ENCODE measurements at regions not wholly inside any gene's neighbourhood (a gene's known extent, or its start where the extent isn't known, plus 50 kb on each side); places are given as distances from the start of the nearest gene placed in this dataset.
A peak's percentile ranks its signal among the peaks of the same experiment; 100 is the strongest.

DNA sequence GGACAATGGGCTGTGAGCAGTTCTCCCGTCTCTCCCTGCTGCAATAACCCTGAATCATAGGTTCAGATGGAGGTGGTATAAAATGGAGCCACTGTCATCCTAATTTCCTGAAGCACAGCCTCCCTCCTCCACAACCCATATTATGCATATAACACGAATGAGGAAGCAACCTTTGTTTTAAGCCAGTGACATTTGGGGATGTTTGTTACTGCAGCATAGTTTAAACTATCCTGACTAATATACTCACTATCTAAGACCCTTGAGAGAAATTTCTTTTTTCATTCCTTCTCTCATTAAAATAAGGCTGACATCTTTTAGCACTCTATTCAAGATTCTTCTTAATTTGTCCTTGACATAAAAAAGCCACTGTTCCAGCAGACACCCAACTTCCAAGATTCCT lies 413.4 kb downstream of the SOX9 start:
- DNase-seq = no peak

DNA sequence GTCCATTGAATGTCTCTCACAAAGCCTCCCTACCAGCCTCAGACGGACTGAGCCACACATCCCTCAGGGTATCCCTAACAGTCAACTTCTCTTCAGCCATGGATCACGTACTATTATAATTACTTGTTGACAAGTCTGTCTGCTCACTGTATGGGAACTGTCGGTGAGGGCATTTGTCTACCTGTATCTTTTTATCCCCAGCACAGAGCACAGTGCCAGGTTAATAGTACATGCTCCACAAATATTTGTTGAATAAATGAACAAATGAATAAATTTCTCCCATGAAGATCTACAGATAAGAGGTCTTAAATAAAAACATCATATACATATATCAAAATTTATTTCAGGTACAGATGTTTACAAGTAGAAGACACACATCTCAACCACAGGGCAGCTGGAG lies 414.0 kb downstream of the SOX9 start:
- DNase-seq = no peak

GRCh38 chr17:72535346-72535745 lies 414.5 kb downstream of the SOX9 start:
- DNase-seq = no peak

DNA sequence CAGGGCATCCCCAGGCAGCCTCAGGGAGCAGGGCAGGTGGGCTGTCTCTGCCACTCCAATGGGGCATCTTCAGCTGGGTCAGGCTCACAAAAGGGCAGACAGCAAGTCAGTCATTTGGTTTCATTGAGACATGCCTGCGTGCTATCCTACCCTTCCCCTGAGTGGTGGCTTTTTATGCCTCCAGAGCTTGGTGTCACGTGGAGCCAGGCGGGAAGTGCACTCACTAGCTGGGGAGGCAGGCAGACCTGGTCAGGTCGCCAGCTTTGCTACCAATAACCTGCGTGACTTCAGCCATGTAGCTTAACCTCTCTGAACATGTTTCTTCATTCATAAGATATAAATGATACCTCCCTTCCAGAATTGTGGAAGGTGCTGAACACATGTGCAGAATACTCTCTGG lies 415.0 kb downstream of the SOX9 start:
- no peak for DNase-seq

GRCh38 chr17:72536788-72537187 lies 416.0 kb downstream of the SOX9 start:
- no peak for DNase-seq

DNA sequence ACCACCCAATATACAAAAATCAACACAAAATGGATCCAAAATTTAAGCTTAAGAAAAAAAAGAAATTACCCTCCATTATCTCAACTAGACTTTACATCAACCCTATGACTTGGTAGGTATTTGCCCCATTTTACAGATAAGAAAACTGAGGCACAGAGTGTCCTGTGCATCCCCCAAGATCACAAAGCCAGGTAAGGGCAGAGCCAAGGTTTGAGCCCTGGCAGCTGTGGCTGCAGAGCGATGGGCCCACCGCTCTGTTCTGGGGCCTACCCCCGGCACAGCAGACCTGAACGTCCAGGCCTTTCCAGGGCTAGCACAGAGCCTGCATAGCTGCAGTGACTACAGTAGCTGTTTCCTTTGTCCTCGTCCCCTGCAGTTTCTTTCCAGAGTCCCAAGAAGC lies 417.6 kb downstream of the SOX9 start:
- DNase-seq = no peak

DNA sequence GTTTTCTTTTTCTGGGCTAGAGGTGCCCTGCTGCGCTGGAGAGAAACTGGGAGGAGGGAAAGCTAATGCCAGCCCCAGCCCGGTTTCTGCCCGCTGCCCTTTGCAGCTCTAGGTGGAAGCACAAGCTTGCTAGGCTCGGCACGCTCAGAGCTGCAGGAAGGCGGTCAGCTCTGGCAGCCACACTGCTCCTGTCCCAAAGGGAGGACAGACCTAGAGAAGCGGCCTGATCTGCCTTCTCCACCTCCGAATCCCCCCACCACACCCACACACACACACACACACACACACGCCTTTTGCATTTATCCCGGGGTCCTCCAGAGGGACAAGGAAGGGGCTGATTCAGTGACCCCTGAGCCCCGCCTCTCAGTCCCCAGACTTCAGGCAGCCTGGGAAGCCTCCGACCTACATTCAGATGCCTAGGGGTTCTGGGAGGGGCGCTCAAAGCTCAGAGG lies 418.1 kb downstream of the SOX9 start:
- no peak for DNase-seq

DNA sequence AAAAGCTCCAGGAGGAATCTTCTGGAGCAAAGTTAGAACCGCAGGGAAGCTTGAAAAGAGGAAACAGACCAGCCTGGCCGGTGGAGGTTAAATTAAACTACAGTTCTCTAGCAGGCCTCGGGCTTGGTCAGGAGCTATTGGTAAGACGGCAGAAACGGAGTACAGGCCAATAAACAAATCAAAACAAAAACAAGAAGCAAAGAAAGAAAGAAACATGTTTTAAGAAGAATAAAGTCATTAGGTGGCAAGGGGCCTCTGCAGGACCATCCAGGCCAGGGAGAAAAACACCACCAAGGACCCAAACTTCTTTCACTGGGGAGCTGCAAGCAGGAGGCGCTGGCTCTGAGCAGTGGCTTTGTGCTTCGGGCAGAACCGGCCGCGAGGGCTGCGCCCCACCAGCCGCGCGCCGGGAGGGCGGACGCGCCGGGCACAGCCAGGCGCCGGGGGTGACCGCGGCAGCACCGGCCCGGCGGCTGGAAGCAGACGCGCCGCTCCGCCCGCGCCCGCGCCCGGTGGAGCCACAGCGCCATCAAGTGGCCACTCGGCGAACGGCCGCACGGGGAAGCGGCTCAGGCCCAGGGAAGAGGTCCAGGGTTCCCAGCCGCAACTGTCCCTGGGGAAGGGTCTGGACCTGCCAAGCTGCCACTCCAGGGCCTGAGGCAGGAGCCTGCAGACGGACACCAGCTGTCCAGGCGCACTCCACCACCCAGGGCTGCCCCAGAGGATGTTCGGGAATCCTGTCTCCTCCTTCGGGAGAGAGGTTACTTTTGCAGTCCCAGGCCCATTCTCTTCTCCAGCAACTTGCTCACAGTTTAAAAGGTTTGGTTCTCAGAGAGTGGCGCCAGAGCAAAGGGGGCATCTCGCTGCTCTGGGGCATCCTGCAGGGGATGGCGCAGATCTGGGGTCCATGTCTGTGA lies 419.4 kb downstream of the SOX9 start:
- peak; percentile 34 for DNase-seq

DNA sequence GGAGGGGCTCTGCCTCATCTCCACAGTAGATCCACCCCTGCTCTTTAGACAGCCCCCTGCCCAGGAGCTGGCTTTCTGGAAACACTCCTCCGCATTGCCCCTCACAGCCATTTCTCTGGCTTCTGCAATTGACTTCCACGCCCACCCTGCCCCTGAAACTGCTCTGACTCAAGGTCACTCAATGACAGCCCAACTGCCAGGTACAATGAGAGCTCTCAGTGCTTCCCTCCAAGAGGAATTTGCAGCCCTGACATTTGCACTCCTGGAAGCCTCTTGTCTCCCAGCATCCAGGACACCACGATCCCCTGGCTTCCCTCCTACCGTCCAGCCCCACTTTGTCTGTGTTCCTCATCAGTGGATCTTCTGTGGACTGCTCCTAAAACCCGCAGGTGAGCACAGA lies 421.5 kb downstream of the SOX9 start:
- no peak for DNase-seq

DNA sequence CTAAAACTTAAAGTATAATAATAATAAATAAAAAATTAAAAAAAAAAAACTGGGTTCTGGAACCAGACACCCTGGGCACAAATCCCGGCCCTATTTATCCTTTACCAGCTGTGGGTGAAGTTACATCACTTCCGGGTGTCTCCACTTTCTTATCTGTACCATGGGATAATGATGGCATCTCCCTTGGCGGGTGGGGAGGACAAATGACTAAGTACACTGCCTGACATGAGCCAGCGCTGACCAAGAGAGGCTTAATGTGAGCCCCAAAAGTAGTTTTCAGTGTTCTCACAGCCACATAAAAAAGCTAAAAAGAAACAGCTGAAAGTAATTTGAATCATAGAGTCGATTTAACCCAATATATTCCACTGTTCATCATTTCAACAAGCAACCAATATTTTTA lies 424.9 kb downstream of the SOX9 start:
- DNase-seq = no peak

- no peak for DNase-seq
Measured at GRCh38 chr17:72553051-72553755, 432.4 kb downstream of the SOX9 start.

DNA sequence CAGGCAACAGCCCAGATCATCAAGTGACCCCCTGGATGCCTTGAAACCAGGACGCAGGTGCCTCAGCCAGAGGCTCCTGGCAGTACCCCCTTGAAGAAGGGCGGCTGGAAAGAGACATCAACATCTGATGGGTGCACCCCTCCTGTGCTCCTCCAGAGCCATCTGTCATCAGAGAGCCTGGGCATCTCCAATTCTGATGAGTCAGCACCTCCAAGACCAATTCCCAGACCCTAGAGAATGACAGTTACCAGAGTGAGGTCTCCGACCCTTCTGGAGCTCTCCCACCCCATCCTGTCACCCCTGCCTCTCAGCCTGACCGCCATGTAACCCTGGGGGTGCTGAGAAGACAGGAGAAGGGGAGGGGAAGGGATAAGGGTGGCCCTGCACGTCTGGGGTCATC lies 433.7 kb downstream of the SOX9 start:
- DNase-seq = no peak

DNA sequence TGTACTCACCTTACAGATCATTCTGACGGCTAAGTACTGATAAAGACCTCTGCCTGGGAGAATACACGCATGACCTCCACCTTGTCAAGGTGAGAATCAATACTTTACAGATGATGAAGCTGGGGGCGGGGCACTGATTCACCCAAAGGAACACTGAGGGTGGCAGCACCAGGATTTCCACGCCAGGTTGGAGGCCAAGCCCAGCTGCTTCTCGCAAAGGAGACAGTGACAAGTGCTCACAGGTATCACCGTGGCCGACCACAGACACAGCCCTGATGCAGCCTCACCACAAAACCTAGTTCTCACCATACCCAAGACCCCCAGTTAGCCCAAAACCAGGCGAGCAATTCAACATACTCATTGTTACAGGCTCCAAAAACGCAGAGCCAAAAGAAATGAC lies 434.2 kb downstream of the SOX9 start:
- no peak for DNase-seq

DNA sequence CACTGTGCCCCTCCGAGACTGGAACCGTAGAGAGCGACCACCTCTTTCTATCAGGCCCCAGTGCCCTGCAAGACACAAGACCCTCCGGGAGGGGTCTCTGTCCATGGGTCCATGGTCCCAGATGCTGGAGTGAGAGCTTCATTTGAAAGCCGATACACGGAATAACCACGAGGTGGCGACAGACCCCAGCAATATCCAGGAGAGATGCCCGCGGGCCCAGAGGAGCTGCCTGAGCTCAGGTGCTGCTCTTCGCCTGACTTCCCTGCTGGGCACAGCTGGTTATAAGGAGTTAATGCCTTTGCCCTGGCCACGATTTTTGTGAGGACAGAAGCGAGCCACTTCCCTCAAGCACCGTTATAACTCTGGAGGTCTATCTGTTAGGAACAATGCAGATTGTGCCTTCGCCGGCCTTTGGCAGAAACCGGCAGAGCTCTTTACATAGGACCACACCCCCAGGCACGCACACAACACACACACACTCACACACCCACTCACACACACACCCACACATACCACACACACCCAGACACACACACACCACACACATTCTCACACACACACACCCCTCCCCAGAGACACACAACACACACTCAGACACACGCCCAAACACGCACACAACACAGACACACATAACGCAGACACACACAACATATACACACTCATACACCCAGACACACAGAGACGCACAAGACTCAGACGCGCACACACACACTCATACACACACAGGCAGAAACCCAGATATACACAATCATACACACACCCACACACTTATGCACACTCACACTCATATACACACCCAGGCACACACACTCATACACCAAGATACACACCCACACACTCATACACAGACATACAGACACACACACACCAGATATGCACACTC lies 436.4 kb downstream of the SOX9 start:
- peak; percentile 54 for DNase-seq

DNA sequence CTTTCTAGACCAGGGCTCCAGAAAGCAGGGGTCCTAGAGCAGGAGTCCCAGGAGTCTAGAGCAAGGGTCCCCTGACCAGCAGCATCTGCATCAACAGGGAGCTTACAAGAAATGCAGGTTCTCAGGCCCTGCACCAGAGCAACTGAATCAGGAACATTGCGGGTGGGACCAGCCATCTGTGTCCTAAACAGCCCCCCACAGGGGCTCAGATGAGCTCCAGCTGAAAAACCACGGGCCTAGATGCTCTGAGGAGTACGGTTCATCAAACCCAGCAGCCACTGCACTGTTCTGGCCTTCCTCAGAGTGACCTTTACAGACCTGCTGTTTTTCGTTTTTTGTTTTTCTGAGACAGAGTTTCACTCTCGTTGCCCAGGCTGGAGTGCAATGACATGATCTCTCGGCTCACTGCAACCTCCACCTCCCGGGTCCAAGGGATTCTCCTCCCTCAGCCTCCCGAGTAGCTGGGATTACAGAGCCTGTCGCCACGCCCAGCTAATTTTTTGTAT lies 438.2 kb downstream of the SOX9 start:
- no peak for DNase-seq

DNA sequence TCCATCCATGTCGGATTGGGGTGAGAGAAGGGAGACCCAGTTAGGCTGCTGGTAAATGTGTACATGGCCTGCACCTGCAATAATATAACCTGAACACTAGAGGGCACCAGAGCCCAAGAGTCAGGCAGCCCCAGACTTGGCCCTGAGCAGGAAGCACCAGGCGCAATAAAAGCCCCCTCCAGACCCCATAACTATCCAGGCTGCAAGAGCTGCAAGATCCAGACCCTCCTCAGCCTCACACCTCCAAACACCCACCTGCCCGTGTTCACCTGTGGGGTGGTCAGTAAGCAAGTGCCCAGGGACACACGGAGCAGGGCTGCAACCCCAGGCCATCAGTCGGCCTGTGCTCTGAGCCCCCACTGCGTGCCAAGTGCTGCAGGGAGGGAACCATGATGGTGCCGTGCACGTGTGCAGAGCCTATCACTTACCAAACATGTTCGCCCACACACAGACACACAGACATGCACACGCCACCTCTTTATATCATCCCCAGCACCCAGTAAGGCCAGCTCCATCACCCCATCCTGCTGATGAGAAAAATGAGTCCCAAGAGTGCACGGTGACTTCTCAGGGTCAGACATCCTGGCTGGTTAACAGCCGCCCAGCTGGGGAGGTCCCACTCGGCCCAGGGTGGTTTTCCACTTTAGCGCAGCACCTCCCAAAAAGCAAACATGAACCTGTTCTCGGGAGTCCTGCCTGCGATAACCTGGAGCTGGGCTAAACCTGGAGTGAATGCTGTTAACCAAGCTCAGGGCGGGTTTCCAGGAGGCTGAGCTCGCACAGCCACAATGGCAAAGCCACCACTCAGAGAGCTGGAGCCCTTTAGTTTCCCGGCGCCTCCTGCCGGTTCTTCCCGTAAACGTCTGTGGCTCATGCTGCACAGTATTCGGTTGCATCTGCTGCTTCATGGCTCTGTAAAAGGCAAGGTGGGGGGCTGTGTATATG lies 439.8 kb downstream of the SOX9 start:
- peak; percentile 69 for DNase-seq

DNA sequence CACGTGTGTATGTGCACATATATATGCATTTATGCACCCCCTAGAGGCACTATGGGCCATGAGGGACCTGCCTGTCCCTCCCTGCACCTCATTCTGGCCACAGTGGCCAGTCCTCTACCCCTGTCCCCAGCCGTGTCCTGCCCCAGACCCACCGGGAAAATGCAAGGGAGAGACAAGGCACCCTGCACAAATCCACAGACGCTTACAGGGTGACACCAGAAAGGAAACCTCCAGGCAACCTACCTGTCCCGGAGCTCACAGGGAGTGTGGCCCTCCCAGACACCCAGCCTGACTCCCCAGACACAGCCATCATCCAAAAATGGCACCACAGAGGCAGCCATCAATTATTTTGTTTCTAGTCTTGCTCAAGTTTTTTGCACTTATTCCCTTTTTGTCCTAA lies 440.4 kb downstream of the SOX9 start:
- no peak for DNase-seq

- no peak for DNase-seq
Measured at GRCh38 chr17:72561680-72562079, 440.9 kb downstream of the SOX9 start.

DNA sequence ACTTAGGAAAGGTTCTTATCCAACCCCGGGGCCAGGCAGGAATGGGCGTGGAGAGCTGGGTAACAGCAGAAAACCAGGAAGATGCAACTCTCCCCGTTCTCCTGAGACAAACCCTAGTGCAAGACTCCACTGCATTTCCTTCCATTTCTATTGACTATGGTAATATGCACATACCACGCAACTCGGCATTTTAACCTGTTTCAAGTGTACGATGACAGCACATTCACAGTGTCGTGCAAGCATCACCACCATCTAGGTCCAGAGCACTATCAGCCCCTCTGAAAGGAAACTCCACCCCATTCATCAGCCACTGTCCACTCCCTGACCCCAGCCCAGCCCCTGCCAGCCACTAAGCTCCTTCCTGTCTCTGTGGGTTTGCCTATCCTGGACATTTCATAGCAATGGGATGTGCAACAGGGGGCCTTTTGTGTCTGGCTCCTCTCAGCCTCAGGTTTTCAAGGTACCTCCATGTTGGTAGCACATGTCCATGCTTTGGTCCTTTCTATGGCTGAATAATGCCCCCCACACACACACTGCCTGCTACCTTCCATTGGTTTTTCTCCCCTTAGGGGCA lies 441.9 kb downstream of the SOX9 start:
- no peak for DNase-seq

- DNase-seq = no peak
Measured at GRCh38 chr17:72563952-72564351, 443.1 kb downstream of the SOX9 start.

GRCh38 chr17:72565006-72565405 lies 444.2 kb downstream of the SOX9 start:
- no peak for DNase-seq

DNA sequence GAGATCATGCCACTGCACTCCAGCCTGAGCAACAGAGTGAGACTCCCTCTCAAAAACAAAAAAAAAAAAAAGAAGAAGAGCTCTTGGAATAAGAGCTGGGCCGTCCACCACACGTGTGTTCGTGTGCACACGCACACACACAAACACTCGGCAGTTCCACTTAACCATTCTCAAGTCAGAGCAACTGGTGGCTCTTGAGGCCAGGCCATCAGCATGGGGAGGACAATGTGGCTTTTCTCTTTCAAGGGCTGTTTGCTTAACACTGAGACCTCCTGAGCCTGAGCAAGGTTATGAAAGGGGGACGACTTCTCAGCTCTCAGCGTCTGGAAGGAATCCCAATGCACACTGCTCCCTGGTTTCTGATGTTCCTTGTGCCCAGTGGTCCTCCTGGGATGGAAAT lies 444.9 kb downstream of the SOX9 start:
- DNase-seq = no peak

Data from NCI-H2107 (cell line).